Caco-2 (cell line): ENCODE measurements at regions not wholly inside any gene's neighbourhood (a gene's known extent, or its start where the extent isn't known, plus 50 kb on each side); places are given as distances from the start of the nearest gene placed in this dataset.

Experiments used
- BruUV-seq: library from RNA; stranded (reverse); fragments of 400-500 nt; replicated peaks from 2 replicates; lab custom pipeline; 2021; lab: Mats Ljungman, UMichigan
- CTCF ChIA-PET: fragments of 300-600 bp; sonication (Branson Sonifier 250); formaldehyde crosslinking; loops from one replicate; lab custom pipeline; 2022; ENCODE audit warnings: antibody characterized with exemption; lab: Charles Lee
- POLR2A ChIA-PET: fragments of 300-600 bp; sonication (Branson Sonifier 250); formaldehyde crosslinking; loops from one replicate; lab custom pipeline; 2022; ENCODE audit warnings: antibody characterized with exemption; lab: Charles Lee
- DNase-seq, 2 experiments: peaks; one replicate each; pipeline versions ENCODE4 v3.0.0 to v3.0.0-alpha.2; 2020 to 2022
- H3K27me3 ChIP-seq: replicated peaks from 2 replicates; pipeline ENCODE4 v1.6.0; 2011; ENCODE audit warnings: low read length; ENCODE audit not compliant: control insufficient read depth, insufficient read depth
- H3K36me3 ChIP-seq: 2 replicates; pipeline ENCODE4 v1.5.1; 2011; ENCODE audit warnings: low read length; ENCODE audit not compliant: control insufficient read depth, insufficient read depth
- H3K4me1 ChIP-seq: fragments of 250-450 bp; sonication (Bioruptor Pico); 2 replicates; pipeline ENCODE4 v1.5.1; 2020; ENCODE audit warnings: mild to moderate bottlenecking
- H3K4me3 ChIP-seq: 2 replicates; pipeline ENCODE4 v1.5.1; 2011; ENCODE audit warnings: low read depth, mild to moderate bottlenecking, control low read depth, low read length
- H3K9me3 ChIP-seq: fragments of 250-450 bp; sonication (Bioruptor Pico); 2 replicates; pipeline ENCODE4 v1.5.1; 2020; ENCODE audit warnings: mild to moderate bottlenecking, moderate library complexity
- H3K27ac Mint-ChIP-seq: one replicate; pipeline ENCODE4 v1.8.0; 2022; ENCODE audit warnings: mixed read lengths; ENCODE audit not compliant: unreplicated experiment
- H3K27me3 Mint-ChIP-seq: one replicate; pipeline ENCODE4 v1.8.0; 2022; ENCODE audit warnings: mixed read lengths; ENCODE audit not compliant: insufficient read depth, unreplicated experiment
- H3K36me3 Mint-ChIP-seq: one replicate; pipeline ENCODE4 v1.8.0; 2022; ENCODE audit warnings: mild to moderate bottlenecking, mixed read lengths; ENCODE audit not compliant: insufficient read depth, unreplicated experiment
- H3K4me1 Mint-ChIP-seq: one replicate; pipeline ENCODE4 v1.8.0; 2022; ENCODE audit warnings: low read depth, mixed read lengths; ENCODE audit not compliant: unreplicated experiment
- H3K4me3 Mint-ChIP-seq: one replicate; pipeline ENCODE4 v1.8.0; 2022; ENCODE audit warnings: mild to moderate bottlenecking, moderate library complexity, mixed read lengths; ENCODE audit not compliant: unreplicated experiment
- H3K9me3 Mint-ChIP-seq: one replicate; pipeline ENCODE4 v1.8.0; 2022; ENCODE audit warnings: mixed read lengths; ENCODE audit not compliant: unreplicated experiment
- intact Hi-C: fragments of 100-400 bp; cut with micrococcal nuclease; formaldehyde crosslinking; loops from one replicate; pipeline ENCODE4 v1.10.0; 2022; ENCODE audit not compliant: unreplicated experiment
- TF ChIP-seq, protein P1 (sequence below), 2 experiments: fragments of 200-600 bp in 1 of 2; IDR thresholded peaks; 1 replicate in 1 of 2; 2 replicates in 1 of 2; pipeline versions ENCODE4 v1.5.1 to v1.8.0; 2011 to 2022; ENCODE audit warnings: antibody characterized with exemption in 1 of 2, control low read depth in 1 of 2, inconsistent platforms in 1 of 2, low read depth in 1 of 2, low read length in 1 of 2, mild to moderate bottlenecking in 1 of 2, moderate library complexity in 1 of 2; ENCODE audit not compliant: insufficient read depth in 1 of 2, severe bottlenecking in 1 of 2, unreplicated experiment in 1 of 2

DNA sequence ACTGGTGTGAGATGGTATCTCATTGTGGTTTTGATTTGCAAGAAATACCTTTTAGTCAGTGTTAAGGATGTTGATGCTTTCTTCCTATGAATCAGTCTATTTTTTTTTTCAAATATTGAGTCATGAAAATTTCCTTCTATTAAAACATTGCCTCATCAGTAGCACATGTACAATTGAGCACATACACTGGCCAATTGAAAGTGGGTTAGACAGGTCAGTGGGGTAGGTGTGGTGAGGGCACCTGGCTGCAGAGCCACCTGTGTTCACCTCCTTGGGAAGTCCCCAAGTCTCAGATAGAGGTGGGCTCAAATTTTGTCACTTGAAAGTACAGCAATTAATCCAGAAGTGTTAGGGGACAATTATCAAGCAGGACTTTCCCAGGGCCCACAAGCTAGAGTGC lies 243.7 kb downstream of the SPRY1 start:
- Histone ChIP-seq H3K27me3 (no peaks in the 10 kb centered on the region), H3K9me3 (no peaks in the 10 kb centered on the region), H3K36me3 (no peaks in the 10 kb centered on the region), H3K4me3 (no peak overlapping the region), H3K4me1 (no peaks in the 10 kb centered on the region)
- no peak for DNase-seq
- no peak overlapping the region for H3K27ac Mint-ChIP-seq
- H3K27me3 Mint-ChIP-seq = no peaks in the 10 kb centered on the region
- intact Hi-C loops = no loop called here
- BruUV-seq = no TSS peak
- no peaks in the 10 kb centered on the region for H3K4me1 Mint-ChIP-seq
- ChIA-PET CTCF (no interaction called here), POLR2A (no interaction called here)
- TF ChIP-seq, protein P1, sequence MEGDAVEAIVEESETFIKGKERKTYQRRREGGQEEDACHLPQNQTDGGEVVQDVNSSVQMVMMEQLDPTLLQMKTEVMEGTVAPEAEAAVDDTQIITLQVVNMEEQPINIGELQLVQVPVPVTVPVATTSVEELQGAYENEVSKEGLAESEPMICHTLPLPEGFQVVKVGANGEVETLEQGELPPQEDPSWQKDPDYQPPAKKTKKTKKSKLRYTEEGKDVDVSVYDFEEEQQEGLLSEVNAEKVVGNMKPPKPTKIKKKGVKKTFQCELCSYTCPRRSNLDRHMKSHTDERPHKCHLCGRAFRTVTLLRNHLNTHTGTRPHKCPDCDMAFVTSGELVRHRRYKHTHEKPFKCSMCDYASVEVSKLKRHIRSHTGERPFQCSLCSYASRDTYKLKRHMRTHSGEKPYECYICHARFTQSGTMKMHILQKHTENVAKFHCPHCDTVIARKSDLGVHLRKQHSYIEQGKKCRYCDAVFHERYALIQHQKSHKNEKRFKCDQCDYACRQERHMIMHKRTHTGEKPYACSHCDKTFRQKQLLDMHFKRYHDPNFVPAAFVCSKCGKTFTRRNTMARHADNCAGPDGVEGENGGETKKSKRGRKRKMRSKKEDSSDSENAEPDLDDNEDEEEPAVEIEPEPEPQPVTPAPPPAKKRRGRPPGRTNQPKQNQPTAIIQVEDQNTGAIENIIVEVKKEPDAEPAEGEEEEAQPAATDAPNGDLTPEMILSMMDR (IDR thresholded peaks at IDR 0.05; ENCODE audit: insufficient read depth in 1 of 2, low read depth in 1 of 2, low read length in 1 of 2, severe bottlenecking in 1 of 2, unreplicated experiment in 1 of 2) = no peak
- no peak overlapping the region for H3K4me3 Mint-ChIP-seq
- no peaks in the 10 kb centered on the region for H3K36me3 Mint-ChIP-seq
- peaks cover 11% of the 10 kb centered on the region for H3K9me3 Mint-ChIP-seq

DNA sequence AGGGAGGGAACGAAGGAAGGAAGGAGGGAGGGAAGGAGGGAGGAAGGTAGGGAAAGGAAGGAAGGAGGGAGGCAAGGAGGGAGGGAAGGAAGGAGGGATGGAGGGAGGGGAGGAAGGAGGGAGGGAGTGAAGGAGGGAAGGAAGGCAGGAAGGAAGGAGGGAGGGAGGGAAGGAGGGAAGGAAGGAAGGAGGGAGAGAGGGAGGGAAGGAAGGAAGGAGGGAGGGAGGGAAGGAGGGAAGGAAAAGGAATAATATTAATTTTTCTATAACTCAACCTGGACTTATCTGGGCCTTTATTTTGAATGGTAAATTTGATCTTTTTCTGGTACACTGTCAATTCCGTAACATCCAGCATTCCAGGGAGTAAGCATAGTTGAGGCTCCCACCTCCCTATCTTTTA lies 244.2 kb downstream of the SPRY1 start:
- Histone ChIP-seq H3K4me1 (no peaks in the 10 kb centered on the region), H3K27me3 (no peaks in the 10 kb centered on the region), H3K9me3 (no peaks in the 10 kb centered on the region), H3K4me3 (no peak overlapping the region), H3K36me3 (no peaks in the 10 kb centered on the region)
- intact Hi-C loops = no loop called here
- no TSS peak for BruUV-seq
- no peak for DNase-seq
- TF ChIP-seq, protein P1 (IDR thresholded peaks at IDR 0.05; ENCODE audit: insufficient read depth in 1 of 2, low read depth in 1 of 2, low read length in 1 of 2, severe bottlenecking in 1 of 2, unreplicated experiment in 1 of 2) = no peak
- H3K36me3 Mint-ChIP-seq = no peaks in the 10 kb centered on the region
- no peaks in the 10 kb centered on the region for H3K27me3 Mint-ChIP-seq
- CTCF ChIA-PET = no interaction called here
- POLR2A ChIA-PET = no interaction called here
- H3K9me3 Mint-ChIP-seq = peaks cover 8% of the 10 kb centered on the region
- H3K4me3 Mint-ChIP-seq = no peak overlapping the region
- H3K27ac Mint-ChIP-seq = no peak overlapping the region
- H3K4me1 Mint-ChIP-seq = no peaks in the 10 kb centered on the region

DNA sequence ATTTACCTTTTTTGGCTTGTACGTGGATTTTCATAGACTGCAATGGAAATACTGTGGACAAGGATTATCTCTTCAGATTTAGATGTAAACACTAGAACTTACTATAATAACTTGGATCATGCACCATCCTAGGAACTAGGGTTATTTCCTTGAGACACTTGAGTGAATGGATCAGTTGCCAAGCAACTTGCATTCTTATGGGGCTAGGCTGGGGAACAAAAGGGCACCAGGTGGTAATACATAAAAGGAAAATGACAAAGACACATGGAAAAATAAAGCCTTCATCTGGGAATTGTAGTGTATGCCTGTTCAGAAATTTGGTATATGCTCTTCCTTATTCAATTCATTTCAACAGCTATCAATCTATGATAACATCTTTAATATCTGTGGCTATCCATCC lies 247.1 kb downstream of the SPRY1 start:
- no TSS peak for BruUV-seq
- Mint-ChIP-seq H3K4me1 (no peaks in the 10 kb centered on the region), H3K27me3 (no peaks in the 10 kb centered on the region), H3K27ac (no peak overlapping the region), H3K4me3 (no peak overlapping the region), H3K9me3 (no peaks in the 10 kb centered on the region), H3K36me3 (no peaks in the 10 kb centered on the region)
- Histone ChIP-seq H3K4me3 (no peak overlapping the region), H3K4me1 (peaks cover 2% of the 10 kb centered on the region), H3K36me3 (no peaks in the 10 kb centered on the region), H3K9me3 (no peaks in the 10 kb centered on the region), H3K27me3 (no peaks in the 10 kb centered on the region)
- POLR2A ChIA-PET = no interaction called here
- intact Hi-C loops = no loop called here
- TF ChIP-seq, protein P1 (IDR thresholded peaks at IDR 0.05; ENCODE audit: insufficient read depth in 1 of 2, low read depth in 1 of 2, low read length in 1 of 2, severe bottlenecking in 1 of 2, unreplicated experiment in 1 of 2) = no peak
- CTCF ChIA-PET = no interaction called here
- DNase-seq = no peak
